ENCODE measurements at regions not wholly inside any gene's neighbourhood (a gene's known extent, or its start where the extent isn't known, plus 50 kb on each side); places are given as distances from the start of the nearest gene placed in this dataset.

DNA sequence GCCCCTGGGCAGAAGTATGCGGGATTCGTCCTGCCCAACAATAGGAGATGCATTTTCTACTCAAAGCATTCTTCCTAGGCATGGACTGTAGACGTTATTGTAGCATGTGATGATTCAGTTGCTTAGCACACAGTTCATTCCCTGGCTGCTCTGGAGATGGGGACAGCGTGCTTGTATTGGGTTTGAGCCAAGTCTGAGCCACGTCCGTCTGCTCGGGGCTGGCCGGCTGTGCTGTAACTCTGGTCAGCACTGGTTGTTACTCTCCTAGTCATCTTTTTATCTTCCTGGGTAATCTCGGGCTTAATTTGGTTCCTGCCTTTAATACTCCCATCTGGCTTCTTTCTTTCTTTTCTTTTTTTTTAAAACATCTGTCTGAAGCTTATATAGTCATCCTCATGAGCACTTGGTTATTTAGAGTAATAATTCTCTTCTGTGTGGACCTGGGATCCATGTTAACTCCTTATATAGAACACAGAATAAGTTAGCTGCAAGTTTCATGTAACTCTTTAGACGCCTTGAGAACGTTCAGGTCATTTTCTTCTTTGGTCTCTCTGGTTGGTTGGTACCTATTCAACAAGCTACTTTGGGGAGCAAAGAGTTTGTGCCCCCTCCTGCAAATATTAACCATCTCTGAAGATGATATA, 118.8 kb upstream of the RPS23 start:
- peak; percentile 97 for DNase-seq (ENCODE audit: low read depth)

DNA sequence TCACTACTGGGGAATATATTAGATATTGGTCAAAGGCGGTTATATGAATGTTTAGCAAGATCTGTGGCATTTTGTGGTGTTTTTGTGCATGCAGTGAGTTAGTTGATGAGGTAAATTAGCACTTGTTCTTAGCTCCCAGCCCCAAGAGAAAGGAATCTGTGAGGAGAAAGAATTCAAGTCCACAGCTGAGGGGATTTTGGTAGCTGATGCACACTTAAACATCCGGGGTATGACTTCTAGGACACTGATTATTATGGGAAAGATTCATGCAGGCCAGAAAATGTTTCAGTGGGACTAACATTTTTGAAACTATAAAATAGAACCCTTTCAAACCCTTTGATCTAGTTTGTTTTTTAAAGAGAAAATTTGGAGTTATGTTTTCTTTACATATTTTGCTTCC, 118.2 kb upstream of the RPS23 start:
- no peak for DNase-seq (ENCODE audit: low read depth)

DNA sequence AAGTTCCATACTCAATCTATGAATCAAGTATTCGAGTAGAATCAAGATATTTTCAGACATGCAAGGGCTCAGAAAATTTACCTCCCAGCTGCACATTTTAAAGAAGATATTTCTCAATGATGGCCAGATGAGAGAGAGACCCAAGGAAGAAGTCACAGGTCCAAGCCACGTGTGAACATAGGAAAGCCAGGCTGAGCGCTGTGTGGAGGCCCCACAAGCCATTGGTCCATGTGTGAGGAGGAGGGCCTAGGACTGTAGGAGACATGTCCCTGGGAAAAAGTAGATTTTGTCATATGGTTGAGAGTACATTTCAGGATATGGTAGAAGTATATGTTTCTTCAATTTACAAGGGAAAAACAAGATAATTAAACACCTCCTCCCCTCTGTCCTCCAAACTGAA, 115.8 kb upstream of the RPS23 start:
- no peak for DNase-seq (ENCODE audit: low read depth)

DNA sequence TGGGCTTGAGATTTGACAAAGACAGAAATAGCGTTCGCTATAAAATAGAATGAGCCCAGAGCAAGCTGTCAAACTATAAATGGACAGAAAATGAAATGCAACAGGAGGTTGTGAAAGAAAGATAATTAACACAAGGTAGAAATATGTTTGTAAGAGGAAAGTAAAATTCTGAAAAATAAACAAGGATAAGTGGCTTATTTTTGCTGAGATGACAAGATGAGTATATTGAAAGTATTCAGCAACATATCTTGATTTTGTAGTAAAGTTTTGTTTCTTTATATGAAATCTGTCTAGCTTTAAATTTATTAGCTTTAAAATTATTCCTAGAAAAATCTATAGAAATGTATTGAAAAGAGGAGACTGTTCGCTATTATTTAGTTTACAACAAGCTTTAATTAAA, 111.9 kb upstream of the RPS23 start:
- DNase-seq (ENCODE audit: low read depth) = no peak

DNA sequence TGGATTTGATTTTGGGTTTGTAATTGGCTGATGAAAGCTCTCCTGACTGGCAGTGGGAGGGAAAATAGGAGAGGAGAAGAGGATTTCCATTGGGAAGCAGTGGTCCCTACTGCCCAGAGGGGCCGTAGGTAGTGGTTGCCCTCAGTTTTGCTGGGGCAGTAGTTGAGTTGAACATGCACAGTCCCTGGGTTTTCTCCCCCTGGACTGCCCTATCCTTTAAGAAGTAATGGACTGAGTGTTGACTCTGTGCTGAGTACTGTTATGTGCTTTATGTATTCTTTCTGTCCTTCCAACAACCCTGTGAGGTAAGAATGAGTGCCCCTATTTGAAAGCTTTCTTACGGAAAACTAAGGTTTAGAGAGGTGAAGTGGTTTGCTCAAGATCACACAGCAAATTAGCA, 111.2 kb upstream of the RPS23 start:
- no peak for DNase-seq (ENCODE audit: low read depth)

DNA sequence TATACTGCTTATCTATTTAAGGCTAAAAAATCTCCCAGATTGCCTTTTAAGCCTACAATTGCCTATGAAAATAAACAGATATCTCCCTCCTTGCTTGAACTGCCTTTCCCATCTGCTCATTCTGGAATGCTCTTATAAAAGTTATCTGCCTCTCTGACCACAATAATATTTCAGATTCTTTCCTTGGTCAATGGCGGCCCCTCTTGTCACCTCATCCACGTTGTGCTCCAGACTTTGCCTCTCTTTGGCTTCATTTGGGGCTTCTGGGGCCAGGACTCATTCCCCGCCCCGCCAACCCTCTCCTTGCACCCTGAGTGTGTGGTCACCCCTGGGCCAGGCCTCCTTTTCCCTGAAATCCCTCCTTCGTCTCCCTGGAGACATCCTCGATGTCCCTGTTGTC, 110.0 kb upstream of the RPS23 start:
- no peak for DNase-seq (ENCODE audit: low read depth)

DNA sequence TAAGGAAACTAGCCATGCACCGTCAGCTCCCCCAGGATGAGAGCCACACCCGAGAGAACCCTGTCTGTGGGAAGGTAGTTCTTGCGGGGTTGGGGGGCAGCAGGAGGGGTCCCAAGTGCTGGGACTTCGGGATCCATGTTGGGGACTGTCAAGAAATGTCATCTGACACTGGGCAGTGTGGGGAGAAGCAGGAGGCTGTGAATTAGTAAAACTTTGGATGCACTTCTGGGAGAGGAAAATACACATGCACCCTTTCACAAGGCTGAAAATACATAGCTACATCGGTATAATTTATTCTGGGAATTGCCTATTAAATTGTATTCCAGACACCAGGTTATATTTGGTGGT, 109.6 kb upstream of the RPS23 start:
- DNase-seq (ENCODE audit: low read depth) = no peak

DNA sequence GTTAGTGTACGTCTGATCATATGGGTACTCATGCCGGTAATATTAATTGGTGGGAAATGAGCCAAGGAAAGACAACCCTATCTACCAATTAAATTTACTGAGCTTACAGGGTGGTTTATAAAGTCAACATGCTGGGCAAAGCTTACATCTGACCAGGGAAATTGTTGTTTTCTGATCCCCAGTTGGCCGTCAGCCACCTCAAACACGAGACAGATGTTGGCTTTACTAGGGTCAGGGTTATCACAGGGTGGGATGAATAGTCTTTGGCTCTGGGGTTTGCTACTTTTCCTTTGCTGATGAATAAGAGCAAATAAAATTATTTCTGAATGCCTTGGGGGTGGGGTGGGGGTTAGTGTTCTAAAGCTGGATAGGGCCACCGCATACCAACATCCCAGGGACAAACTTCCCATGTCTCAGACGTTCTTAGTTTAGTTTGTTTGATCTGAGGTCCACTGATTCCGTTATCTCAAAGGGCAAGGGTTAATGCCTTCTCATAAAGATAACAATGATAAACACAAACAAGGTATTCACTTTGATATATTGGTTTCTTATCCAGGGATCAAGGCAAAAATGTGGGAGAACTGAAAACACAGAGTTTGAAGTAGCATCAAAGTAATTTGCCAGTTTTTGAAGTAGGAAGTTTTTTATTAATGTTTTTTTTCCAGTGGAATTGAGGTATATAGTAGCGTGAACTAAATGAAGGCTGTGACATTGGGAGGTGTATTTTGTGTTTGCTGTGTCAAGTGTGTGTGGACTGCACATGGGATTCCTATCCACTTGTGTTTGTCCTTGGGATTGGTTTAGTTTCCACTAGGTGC, 109.1 kb upstream of the RPS23 start:
- no peak for DNase-seq (ENCODE audit: low read depth)

DNA sequence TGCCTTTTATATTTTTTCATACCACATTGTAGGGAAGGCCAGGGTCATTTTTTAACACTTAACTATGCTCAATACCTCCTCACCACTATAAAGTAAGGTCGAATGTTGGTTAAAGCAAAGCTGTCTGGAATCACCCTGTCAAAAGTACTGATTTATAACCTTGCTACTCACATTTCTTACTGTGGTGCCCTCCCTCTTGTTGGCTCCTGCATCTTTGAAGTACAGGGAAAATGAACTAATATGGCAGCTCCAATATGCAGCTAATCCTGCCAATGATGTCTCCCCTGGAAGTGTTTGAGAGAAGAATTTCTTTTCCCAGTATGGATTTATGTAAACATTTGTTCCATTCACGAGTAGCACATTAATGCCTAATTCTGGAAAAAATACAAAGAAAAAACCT, 108.4 kb upstream of the RPS23 start:
- DNase-seq (ENCODE audit: low read depth) = no peak

DNA sequence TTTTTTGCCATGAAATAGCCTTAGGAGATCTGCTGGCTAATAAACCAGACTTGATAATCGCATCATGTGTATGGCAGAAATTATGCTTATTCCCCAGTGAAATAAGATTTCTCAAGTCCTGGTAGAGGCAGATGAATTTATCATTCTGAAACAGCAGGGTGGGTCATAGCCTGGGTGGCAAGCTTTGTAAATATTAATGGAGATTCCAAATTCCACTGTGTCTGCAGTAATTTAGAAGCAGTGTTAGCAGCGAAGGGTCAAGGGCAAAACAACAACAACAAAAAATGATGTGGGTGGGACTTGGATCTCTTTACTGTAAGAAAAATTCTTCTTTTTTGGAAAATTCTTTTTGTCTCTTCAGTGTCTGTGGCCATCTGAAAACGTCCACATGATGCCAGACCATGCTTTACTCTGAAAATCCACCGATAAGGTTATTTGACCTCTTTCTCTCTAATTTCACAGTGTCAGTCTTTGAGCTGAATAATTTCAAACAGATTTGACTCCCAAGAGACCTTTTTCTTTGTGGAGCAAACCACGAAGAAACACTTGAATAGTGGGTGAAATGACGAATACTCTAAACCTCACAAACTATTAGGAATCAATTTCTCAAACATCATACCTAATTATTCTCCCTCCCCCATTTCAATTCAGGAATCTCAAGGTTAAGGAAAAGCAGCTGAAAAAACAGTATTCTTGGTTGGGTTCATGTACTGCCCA, 106.0 kb upstream of the RPS23 start:
- no peak for DNase-seq (ENCODE audit: low read depth)

DNA sequence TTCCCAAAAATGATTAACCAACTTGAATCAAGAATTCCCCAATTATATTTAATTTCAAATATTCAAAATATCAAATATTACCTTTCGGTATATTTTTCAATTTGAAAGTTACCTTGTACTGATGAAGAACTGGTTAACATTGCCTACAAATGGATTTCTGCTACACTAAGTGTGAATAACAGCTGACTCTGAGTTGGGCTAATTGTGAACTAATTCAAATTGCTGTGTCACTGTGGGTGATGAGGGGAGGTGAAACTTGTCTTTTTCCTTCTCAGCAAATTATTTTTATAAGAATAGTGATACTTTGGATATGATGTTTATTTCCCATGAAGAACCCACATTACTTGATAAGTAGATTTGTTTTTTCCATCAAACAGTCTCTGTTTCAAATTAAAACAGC, 103.4 kb upstream of the RPS23 start:
- DNase-seq (ENCODE audit: low read depth) = no peak

DNA sequence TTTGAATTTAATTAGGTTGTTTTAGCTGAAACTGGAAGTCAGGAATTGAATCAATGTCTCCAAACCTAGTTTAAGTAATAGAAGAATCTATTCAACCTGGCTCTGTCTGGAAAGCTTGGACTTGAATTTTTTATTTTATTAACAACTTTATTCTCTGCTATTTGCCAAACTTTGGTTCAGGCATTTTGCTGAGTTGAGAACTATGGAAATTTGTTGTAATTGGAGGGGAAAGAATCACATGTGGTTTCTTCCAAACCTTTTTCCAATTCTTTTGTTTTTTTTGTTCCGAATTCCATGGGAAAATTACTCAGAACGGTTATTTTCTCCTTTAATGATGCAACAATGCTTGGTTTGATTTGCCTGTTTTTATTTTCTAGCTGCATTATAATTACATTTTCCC, 98.2 kb upstream of the RPS23 start:
- DNase-seq (ENCODE audit: low read depth) = no peak

DNA sequence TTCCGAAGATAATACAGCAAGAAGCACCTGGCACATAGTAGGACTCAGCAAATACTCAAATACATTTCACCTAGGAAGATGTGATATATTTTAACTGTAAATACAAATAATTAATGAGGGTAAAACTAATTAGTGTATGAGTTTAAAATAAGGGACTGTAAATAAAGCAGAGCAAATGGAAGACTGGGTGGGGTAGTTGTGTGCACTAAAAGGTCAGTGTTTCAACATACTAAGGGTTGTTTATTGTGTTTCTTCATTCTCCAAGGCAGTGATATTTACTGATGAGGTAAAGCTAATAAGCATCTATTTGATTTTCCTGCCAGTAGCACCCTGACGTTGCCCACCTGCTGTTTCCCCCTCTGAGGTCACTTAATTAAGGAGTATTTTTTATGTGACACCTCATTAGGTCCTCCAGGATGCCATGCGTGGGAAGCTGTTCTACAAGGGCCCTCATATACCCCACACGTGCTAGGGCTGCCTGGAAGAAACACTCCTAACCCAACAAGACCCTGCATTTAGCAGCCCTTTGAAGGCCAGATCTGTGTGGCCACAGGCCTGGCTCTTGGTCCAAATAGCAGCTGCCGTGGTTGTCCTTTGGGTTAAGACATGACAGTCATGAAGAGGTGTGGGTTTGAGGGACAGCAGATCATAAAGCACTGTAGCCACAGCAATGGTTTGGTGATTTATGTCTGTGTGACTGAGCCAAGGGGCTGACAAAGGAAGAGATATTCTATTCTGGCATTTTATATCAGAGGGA, 97.5 kb upstream of the RPS23 start:
- DNase-seq (ENCODE audit: low read depth) = peak; percentile 16

DNA sequence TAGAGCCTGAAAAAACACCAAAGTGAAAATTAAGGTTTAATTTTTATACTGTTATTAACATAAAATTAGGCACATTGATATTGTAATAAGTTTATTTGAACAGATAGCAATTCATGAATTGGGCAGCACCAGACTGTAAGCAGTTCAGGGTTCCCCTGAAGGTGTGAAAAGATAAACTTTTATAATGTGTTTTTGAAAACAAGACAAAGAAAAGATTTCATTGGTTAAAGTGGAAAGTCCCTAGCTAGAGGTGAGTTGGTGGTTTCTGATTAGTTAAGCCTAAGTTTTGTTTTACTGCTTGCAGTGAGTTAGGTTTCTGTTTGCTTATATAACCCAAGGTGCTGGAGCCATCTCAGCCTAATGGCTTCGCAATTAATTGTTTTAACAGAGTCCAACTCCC, 96.5 kb upstream of the RPS23 start:
- no peak for DNase-seq (ENCODE audit: low read depth)

DNA sequence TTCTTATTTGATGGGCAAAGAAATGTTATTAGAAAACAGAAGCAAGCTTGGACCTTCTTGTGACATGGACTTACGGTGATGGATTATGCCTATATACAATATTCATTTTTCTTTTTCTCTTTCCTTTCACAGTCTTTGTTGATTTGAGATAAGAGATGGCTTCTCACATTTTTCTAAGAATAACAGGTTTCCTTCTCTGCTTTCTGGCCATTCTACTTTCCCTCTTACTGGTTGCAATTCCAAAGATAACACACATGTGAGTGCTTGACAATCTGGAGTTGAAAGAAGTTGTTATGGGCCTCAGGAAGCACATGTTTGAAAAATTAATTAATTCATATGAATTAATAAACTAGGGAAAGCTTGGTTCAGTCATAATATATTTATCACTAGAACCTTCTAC, 89.8 kb upstream of the RPS23 start:
- no peak for DNase-seq (ENCODE audit: low read depth)

DNA sequence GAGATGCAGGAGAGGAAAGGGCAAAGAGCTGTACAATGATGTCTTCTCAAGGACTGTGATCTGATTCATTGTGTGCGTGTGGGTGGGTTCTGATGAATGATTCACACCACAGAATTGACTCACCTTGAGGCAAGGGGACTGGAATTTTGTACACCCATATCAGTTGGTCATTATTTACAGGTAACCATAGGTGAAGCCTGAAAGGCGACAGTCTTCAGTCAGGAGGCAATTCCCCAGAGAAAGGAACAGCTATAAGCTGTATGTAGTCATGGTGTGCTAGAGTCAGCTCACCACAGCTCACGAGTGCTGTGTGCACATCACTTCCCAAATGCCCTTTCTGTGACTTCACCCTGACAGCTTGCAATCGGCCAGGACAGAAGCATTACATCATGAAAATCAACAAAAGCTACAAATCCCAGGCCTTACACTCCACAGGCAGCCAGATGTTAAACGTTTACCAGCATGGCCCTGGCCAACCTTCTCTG, 87.6 kb upstream of the RPS23 start:
- peak; percentile 16 for DNase-seq (ENCODE audit: low read depth)

DNA sequence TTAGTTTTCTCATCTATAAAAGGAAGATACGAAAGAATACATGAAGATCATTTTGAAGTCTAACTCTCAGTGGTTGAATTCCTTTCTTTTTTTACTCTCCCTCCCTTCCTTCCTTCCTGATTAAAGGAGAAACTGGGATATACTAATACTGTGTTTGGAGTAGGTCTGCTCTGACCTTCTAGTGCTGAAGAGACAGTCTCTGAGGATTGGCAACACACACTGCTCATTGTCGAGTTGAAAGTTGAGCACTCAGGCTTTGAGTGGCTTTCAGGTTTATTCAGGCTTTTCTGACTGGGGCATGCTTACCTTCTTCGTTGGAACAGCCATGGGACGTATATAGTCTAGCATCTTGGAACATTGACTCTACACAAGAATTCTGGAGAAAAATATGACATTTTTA, 86.9 kb upstream of the RPS23 start:
- DNase-seq (ENCODE audit: low read depth) = no peak

DNA sequence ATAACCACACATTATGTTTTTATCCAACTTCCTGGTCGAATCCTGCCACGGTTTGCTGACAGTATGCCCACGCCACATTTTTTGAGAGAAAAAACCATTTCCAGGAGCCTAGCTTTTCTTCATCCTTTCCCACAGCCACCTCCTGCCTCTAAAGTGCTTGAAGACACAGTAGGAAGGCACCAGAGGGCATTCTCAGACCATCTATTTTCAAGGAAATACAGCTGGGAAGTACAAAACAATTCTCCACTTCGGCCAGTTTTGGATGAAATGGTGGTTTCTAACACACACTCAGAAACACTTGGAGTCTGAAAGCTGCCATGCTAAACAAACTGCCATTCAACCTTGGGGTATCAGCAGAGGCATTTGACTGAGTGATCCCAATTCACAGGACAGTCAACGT, 86.3 kb upstream of the RPS23 start:
- DNase-seq (ENCODE audit: low read depth) = peak; percentile 73

DNA sequence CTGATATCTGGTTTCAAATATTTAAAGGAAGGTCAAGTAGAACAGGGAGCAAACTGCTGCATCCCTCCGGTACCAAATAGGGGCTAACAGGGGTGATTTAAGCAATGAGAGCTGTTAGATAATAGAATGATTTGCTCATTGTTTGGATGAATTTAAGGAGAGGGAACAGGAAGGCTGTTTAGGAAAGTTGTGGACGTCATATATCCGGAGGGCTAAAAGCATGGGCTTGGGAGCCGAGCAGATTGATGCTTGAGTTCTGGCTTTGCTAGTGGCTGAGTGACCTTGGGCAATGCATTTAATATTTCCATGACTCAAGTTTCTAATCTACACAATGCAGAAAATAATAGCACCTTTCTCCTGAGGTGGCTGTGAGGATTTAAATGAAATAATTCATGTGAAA, 85.4 kb upstream of the RPS23 start:
- DNase-seq (ENCODE audit: low read depth) = no peak

DNA sequence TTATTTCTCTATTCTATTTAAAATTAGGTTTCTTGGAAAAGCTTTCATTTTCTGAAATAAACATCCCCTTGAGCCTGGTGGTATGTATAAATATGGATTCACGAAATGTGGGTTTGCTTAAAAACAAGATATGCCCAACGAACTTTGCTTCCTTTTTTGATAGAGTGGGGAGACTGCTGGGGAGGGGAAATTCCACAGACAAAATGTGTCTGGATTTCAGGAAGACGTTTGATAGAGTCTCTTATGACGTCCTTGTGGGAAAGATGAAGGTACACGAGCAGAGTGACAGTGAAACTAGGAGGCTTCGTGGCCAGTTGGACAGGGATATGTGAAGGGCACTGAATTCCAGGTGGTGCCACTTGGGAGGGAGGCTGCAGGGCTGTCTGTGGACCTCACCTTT, 84.5 kb upstream of the RPS23 start:
- DNase-seq (ENCODE audit: low read depth) = no peak

DNA sequence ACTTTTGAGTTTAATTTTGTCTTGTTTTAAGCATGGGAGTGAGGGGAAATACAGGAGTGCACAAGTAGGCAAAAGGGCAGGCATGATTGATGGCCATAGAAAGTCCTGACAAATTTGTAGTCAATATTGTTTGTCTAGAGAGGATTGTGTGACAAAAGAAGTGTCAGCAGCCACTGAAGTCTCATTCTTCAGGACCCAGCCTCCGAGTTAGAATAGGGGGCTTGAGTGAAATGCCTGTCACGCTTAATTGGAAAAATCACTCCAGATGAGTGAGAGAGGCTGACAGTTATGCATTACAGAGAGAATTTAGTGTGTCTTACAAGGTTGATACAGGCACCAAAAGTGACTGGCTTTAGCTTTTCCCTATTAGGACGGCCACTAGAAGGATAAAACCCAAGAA, 81.9 kb upstream of the RPS23 start:
- no peak for DNase-seq (ENCODE audit: low read depth)

DNA sequence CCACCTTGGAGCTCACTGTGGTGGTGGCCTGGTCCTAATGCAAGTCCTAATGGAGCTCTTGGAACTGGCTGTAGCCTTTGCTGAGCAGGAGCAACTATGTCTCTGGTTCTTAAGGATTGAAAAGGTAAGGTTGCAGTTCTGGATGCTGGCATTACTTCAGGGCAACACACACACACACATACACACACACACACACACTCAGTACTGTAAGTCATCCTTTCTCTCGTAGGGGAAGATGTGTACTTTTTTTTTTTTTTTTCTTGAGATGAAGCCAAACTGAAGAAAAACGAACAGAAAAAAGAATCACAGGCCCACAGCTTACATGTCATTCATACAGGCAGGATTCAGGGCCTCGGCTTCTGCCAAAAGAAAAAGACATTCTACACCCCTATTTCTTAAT, 81.1 kb upstream of the RPS23 start:
- DNase-seq (ENCODE audit: low read depth) = peak; percentile 39

DNA sequence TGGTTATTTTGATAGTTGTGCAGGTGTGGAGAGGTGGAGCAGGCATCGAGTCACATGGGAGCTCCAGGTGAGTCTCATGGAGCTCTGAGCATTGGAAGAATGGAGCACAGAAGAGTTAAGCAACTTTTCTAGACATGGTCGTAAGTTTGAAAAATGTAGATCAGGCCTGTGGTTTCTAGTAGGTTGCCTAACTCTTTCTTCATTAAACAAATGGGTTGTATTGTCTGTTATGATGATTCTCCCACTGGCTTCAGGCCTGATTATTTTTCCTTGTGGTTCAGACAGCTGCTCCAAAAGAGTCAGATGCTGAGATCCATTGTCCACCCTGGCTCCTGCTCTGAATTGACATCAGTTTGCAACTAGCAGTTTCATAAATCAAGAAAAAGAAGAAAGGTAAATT, 80.3 kb upstream of the RPS23 start:
- peak; percentile 76 for DNase-seq (ENCODE audit: low read depth)

All from fibroblast of gingiva (primary cell).